ENCODE measurements at regions not wholly inside any gene's neighbourhood (a gene's known extent, or its start where the extent isn't known, plus 50 kb on each side); places are given as distances from the start of the nearest gene placed in this dataset.

DNA sequence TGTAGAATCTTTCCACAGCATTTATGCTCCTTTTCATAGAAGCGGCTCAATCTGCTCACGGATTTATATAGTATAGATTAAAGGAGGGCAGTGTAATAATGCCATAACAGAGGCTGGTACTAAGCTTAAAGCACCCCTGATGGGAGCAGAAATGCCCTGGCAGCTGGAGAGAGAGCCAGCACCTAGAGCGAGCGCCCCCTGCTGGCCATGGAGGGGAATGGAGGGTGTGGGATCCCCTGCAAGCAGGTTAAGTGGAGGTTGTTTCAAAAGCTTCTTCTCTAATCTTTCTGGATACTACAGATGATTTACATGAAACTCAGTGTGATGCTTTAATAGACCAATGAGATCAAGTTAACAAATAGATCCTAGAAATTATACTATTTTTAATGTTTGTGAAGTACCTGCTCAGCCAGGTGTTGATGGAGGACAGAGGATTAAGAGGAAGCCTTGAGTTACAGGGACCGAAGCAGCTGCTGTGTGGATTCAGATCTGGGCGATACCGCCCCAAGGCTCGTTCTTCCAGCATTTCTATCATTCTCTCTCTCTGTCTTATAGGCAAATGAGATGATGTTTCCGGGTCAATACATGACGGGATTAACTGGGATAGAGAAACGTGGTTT lies 1519.3 kb upstream of the TMEM132C start:
- peak; percentile 21 to 43 for DNase-seq (ENCODE audit: low read depth in 1 of 2, low spot score in 1 of 2)
- Histone ChIP-seq H3K27ac (replicated peaks) (no peak overlapping the region), H3K4me3 (replicated peaks; ENCODE audit: insufficient read depth, low read length) (no peak overlapping the region), H3K27me3 (ENCODE audit: insufficient read depth, poor library complexity, severe bottlenecking) (no peaks in the 10 kb centered on the region)
- no peak for TF ChIP-seq POLR2AphosphoS5 (IDR thresholded peaks at IDR 0.05; ENCODE audit: low read depth)
- TF ChIP-seq, protein P1, sequence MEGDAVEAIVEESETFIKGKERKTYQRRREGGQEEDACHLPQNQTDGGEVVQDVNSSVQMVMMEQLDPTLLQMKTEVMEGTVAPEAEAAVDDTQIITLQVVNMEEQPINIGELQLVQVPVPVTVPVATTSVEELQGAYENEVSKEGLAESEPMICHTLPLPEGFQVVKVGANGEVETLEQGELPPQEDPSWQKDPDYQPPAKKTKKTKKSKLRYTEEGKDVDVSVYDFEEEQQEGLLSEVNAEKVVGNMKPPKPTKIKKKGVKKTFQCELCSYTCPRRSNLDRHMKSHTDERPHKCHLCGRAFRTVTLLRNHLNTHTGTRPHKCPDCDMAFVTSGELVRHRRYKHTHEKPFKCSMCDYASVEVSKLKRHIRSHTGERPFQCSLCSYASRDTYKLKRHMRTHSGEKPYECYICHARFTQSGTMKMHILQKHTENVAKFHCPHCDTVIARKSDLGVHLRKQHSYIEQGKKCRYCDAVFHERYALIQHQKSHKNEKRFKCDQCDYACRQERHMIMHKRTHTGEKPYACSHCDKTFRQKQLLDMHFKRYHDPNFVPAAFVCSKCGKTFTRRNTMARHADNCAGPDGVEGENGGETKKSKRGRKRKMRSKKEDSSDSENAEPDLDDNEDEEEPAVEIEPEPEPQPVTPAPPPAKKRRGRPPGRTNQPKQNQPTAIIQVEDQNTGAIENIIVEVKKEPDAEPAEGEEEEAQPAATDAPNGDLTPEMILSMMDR (IDR thresholded peaks at IDR 0.05; ENCODE audit: insufficient read depth, low read length) = peak; percentile 76

DNA sequence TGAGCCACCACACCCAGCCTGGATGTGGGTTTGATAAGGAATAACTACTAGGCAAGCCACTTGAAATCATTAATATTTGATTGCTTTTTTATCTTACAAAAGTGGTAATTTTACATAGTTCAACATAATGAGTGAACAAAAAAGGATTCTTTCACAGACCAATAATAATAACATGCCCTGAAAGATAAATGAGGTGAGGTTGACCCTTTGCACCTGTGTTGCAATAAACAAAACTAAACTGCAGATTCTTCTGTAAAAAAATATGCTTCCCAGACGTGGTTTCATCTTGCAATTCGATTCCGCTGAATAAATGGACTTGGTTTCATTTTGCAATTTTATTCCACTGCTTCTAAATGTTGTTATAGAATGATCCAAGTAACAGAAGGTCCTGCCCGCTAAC lies 1514.9 kb upstream of the TMEM132C start:
- no peak overlapping the region for H3K27ac ChIP-seq (replicated peaks)
- H3K27me3 ChIP-seq (ENCODE audit: insufficient read depth, poor library complexity, severe bottlenecking) = no peaks in the 10 kb centered on the region
- no peak overlapping the region for H3K4me3 ChIP-seq (replicated peaks; ENCODE audit: insufficient read depth, low read length)
- DNase-seq (ENCODE audit: low read depth in 1 of 2, low spot score in 1 of 2) = no peak
- TF ChIP-seq, protein P2, sequence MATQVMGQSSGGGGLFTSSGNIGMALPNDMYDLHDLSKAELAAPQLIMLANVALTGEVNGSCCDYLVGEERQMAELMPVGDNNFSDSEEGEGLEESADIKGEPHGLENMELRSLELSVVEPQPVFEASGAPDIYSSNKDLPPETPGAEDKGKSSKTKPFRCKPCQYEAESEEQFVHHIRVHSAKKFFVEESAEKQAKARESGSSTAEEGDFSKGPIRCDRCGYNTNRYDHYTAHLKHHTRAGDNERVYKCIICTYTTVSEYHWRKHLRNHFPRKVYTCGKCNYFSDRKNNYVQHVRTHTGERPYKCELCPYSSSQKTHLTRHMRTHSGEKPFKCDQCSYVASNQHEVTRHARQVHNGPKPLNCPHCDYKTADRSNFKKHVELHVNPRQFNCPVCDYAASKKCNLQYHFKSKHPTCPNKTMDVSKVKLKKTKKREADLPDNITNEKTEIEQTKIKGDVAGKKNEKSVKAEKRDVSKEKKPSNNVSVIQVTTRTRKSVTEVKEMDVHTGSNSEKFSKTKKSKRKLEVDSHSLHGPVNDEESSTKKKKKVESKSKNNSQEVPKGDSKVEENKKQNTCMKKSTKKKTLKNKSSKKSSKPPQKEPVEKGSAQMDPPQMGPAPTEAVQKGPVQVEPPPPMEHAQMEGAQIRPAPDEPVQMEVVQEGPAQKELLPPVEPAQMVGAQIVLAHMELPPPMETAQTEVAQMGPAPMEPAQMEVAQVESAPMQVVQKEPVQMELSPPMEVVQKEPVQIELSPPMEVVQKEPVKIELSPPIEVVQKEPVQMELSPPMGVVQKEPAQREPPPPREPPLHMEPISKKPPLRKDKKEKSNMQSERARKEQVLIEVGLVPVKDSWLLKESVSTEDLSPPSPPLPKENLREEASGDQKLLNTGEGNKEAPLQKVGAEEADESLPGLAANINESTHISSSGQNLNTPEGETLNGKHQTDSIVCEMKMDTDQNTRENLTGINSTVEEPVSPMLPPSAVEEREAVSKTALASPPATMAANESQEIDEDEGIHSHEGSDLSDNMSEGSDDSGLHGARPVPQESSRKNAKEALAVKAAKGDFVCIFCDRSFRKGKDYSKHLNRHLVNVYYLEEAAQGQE (IDR thresholded peaks at IDR 0.05; ENCODE audit: insufficient replicate concordance, low read depth) = no peak
- no peak for TF ChIP-seq POLR2AphosphoS5 (IDR thresholded peaks at IDR 0.05; ENCODE audit: low read depth)
- TF ChIP-seq GABPA (IDR thresholded peaks at IDR 0.05; ENCODE audit: low read depth) = no peak
- TF ChIP-seq, protein P1 (IDR thresholded peaks at IDR 0.05; ENCODE audit: insufficient read depth, low read length) = no peak
- TF ChIP-seq SPI1 (IDR thresholded peaks at IDR 0.05; ENCODE audit: borderline replicate concordance, low read depth) = no peak

DNA sequence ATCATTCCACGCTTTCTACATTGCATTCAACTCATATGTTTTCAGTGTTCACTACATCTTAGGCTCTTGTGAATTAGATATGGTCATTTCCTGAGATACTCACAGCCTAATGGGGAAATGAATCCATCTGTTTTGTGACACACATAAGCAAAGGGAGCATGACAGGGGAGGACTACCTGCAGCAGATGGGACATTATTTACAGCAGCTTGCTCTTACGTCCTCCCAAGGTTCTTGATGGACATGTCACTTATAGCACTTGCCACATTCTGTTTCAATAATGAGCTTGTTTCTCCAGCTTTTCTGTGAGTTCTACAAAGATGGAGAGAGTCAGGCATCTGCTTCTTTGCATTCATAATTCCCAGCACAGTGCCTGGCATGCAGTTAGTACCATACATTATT lies 1509.6 kb upstream of the TMEM132C start:
- no peaks in the 10 kb centered on the region for H3K27me3 ChIP-seq (ENCODE audit: insufficient read depth, poor library complexity, severe bottlenecking)
- TF ChIP-seq, protein P1 (IDR thresholded peaks at IDR 0.05; ENCODE audit: insufficient read depth, low read length) = no peak
- DNase-seq (ENCODE audit: low read depth in 1 of 2, low spot score in 1 of 2) = no peak
- H3K4me3 ChIP-seq (replicated peaks; ENCODE audit: insufficient read depth, low read length) = no peak overlapping the region
- no peak overlapping the region for H3K27ac ChIP-seq (replicated peaks)

DNA sequence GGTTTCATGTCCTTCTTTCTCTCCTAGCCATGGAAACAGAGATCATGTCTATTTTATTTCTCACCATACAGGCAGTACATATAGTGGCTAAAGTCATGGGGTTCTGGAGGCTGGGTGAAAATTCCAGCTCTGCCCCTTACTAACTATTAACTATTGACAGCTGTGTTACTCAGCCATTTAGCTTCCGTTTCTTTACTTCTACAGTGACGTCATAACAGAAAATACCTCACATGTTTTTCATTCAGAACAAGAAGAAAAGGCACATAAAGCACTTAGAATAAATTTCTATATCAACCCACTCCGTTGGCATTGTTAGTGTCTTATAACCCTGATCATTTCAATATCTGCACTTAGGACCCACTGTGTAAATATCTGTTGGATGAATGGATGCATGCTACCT lies 1506.9 kb upstream of the TMEM132C start:
- DNase-seq (ENCODE audit: low read depth in 1 of 2, low spot score in 1 of 2) = no peak
- TF ChIP-seq GABPA (IDR thresholded peaks at IDR 0.05; ENCODE audit: low read depth) = no peak
- TF ChIP-seq, protein P1 (IDR thresholded peaks at IDR 0.05; ENCODE audit: insufficient read depth, low read length) = no peak
- TF ChIP-seq, protein P2 (IDR thresholded peaks at IDR 0.05; ENCODE audit: insufficient replicate concordance, low read depth) = no peak
- TF ChIP-seq SPI1 (IDR thresholded peaks at IDR 0.05; ENCODE audit: borderline replicate concordance, low read depth) = no peak
- TF ChIP-seq POLR2AphosphoS5 (IDR thresholded peaks at IDR 0.05; ENCODE audit: low read depth) = no peak
- H3K4me3 ChIP-seq (replicated peaks; ENCODE audit: insufficient read depth, low read length) = no peak overlapping the region

More for the DNA sequence above, 1506.9 kb upstream of the TMEM132C start:
- Histone ChIP-seq H3K27ac (replicated peaks) (no peak overlapping the region), H3K27me3 (ENCODE audit: insufficient read depth, poor library complexity, severe bottlenecking) (no peaks in the 10 kb centered on the region)

Measured in HL-60 (cell line).